NOMO-1 treated with DMSO at 0.1 percent for 48 hours (cell line): ENCODE measurements at regions not wholly inside any gene's neighbourhood (a gene's known extent, or its start where the extent isn't known, plus 50 kb on each side); places are given as distances from the start of the nearest gene placed in this dataset.
"Not testable (repeated sequence)": the region's sequence is repeated elsewhere in the genome, so short reads cannot be mapped to it uniquely, and the experiment has no call there.

Source experiments
- DNase-seq: peaks from one replicate; lab custom pipeline; 2025; ENCODE audit not compliant: unreplicated experiment; lab: John Stamatoyannopoulos, UW

DNA sequence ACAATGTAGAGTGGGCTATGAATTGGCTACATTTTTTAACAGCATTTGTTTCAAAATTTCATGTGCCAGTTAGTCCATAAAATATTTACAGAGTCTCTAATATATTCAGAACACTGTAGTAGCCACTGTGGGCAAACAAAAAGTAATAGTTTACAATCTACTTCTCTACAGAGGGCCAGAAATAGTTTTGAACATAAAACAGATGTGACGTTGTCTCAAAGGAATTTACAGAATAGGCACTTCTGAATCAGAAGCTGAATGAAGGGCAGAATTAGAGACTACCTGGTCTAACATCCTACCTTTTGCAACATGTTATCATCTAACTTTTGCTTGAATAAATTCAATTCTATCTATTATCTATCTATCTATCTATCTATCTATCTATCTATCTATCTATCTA, 811.9 kb upstream of the EPHA5 start:
- DNase-seq = no peak

DNA sequence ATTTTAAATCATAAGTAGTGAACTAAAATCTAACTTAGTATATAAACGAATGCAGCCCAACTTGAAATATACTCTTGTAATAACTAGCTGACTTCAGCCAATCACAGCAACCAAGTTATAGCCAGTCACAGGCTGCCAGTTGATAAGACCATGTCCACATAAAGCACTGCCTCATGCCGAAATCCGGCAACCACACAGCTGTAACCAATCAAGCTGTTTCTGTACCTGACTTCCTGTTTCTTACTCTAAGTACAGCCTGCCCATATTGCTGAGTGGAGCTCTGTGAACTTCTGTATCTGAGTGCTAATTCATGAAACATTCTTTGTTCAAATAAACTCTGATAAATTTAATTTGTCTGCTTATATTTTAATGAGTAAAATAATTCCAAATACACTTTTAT, 805.3 kb upstream of the EPHA5 start:
- peak; percentile 12 for DNase-seq

DNA sequence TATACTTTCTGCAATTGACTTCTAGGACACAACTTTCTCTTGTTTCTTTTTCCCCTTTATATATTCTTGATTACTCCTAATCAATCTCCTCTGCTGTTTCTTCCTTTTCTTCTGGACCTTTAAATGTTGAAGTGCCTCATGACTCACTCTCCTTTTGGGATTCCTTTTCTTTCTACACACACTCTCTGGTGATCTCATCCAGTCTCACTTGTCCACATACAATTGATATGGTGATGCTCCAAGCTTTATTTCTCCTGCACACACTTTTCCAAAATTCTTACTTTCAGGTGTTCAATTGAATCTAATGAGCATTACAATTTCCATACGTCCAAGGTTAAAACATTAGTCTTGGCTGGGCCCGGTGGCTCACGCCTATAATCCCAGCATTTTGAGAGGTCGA, 794.8 kb upstream of the EPHA5 start:
- no peak for DNase-seq

DNA sequence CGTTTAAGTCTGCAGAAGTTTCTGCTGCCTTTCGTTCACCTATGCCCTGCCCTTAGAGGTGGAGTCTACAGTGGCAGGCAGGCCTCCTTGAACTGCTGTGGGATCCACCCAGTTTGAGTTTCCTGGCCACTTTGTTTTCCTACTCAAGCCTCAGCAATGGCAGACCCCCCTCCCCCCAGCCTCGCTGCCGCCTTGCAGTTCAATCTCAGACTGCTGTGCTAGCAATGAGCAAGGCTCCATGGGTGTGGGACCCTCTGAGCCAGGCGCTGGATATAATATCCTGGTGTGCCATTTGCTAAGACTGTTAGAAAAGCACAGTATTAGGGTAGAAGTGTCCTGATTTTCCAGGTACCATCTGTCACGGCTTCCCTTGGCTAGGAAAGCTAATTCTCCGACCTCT, 792.6 kb upstream of the EPHA5 start:
- DNase-seq = not testable (repeated sequence)

DNA sequence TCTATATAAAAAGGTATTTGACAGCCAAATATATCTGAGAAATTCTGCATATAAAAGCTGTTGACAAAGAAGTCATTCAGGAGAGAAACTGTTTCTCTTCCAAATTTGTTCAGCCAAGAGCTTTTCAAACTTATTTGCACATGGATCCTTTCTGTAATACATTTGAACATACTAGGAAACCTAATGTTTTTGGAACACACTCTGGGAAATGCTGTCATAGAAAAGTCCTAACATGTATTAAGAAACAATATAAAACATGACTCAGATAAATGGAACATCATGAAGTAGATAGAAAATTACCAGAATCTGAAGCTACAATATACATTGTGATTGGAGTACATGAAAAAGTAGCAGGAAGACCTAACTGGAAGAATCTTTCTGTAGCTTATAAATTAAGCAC, 781.5 kb upstream of the EPHA5 start:
- no peak for DNase-seq

DNA sequence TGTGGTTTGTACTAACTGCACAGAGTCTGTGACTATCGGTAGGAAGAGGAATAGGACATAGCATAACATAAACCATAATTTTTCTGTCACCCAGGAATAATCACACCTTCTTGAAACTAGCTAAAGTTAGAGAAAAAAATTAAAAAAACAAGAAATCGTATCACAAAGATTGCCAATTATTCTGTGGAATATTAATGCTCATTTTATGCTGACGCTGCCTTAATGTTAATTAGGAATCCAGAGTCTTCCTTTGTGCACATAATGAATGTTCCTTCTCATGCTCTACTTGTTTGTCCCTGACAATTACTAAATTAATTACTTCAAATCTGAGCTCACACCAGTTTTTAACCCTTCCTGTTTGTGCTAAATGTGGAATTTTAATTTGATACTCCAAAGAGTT, 772.7 kb upstream of the EPHA5 start:
- DNase-seq = no peak

DNA sequence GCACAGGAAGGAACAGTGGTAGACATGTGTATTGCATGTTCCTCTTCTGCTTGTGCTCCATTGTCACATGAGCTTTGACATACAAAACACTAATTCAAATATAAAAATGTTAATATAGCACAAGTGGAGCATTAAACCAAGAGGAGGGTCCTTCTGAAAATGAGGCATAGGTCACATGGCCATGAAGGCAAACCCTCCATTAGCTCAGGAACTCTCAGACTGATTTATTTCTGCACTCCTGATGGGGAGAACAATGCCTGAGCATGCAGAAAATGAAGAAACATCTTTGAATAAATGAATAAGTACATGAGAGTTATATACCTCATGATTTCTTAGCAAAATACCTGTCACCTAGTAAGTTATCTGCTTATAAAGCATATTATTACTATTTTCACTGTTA, 769.2 kb upstream of the EPHA5 start:
- DNase-seq = no peak

DNA sequence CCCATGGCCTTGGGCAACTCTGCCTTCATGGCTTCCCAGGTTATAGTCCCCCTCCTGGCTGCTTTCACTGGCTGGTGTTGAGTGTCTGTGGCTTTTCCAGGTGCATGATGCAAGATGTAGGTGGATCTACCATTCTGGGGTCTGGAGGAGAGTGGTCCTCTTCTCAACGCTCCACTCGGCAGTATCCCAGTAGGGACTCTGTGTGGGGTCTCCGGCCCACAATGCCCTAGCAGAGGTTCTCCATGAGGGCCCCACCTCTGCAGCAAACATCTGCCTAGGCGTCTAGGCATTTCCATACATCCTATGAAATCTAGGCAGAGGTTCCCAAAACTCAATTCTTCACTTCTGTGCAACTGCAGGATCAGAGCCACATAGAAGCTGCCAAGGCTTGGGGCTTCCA, 763.4 kb upstream of the EPHA5 start:
- DNase-seq = no peak

DNA sequence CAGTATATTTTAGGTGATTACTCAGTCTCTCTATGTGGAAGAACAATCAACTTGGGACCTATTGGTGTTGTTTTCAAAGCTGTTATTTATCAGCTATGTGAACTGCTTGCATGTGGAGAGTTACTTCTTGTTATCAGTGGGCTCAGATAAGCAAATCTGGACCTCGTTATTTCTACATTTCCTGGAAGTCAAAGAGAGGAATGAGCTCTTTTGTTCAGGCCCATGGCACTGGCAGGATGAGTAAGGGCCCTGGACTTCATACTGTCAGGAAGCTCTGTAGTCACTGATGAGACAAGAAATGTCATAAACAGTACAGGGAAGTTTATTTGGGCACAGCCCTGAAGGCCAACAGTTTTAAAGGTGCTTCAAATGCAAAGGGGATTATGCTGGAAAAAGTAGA, 760.6 kb upstream of the EPHA5 start:
- DNase-seq = no peak

DNA sequence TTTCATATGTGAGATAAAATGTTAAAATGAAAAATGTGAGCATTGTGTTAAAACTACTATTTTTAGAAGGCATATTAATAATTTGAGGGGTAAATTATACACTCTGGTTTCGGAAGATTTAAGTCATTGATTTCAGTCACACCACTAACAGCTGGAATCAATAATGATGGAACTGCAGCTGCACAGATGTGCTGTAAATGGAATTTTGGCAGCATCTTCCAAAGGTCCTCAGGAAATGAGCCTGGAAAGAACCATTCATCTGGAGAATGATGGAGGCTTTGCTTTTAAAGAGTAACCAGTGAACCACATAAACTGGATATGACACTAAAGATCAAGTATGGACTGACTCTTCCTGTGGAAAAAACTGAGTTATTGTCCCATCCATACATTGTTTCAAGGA, 759.0 kb upstream of the EPHA5 start:
- DNase-seq = no peak

DNA sequence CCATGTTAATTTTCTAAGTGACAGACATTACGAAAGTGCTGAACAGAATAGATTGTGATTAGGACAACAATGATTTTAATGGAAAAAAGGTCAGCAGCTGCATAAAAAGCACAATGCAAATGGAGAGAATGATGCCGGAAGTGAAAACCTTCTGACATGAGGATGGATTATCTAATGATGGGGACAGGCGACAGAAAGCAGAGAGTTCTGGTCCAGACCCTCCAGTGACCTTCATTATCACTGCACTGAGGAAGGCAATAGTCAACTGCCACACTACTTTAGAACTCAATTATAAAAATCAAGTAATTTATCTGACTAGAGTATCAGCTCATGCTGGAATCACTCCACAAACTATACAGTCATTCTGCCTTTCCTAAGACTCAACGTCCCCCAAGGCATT, 746.1 kb upstream of the EPHA5 start:
- DNase-seq = no peak

DNA sequence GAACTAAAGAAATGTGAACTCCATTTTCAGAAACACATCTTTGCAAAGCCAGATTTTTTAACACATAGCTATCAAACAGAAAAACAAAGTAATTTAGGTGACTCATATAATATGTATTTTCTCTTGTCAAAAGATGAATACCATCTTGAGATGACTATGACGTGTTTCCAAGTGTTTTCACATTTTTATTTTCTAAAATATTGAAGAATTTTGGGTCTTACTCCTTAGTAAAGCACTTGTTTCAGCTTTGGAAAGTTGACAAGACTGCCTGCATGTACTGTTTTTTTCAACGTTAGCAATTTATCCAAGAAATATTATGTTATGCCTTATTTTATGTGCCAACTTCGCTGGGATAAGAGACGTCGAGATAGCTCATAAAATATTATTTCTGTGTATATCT, 733.9 kb upstream of the EPHA5 start:
- DNase-seq = no peak

DNA sequence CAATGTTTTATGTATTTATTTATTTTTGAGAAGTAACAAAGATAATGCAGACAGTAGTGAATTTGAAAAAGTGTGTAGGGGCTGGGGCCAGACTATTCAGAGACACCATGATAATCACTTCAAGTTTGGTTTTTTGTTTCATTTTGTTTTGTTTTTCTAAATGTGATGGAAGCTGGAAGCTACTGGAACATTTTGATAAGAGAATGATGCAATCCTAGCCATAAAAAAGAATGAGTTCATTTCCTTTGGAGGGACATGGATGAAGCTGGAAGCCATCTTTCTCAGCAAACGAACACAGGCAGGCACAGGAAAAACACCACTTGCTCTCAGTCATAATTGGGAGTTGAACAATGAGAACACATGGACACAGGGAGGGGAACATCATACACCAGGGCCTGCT, 706.6 kb upstream of the EPHA5 start:
- no peak for DNase-seq

DNA sequence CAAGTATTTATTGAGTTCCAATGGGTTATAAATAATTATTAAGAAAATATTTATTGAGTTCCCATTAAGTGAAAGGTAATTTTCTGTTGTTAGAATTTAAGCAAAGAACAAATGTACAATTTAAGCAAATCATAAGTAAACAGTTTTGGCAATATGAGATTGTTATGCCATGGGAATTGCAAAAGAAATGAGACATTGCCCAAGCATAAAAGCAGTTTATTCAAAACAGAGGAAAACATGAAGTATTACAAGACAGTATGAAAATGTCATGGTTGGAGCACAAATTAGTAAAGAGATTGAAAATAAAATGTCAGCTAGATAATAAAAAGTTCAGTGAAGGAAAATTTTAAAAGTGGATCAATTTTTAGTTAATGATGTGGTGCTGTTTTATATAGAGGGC, 706.1 kb upstream of the EPHA5 start:
- no peak for DNase-seq

DNA sequence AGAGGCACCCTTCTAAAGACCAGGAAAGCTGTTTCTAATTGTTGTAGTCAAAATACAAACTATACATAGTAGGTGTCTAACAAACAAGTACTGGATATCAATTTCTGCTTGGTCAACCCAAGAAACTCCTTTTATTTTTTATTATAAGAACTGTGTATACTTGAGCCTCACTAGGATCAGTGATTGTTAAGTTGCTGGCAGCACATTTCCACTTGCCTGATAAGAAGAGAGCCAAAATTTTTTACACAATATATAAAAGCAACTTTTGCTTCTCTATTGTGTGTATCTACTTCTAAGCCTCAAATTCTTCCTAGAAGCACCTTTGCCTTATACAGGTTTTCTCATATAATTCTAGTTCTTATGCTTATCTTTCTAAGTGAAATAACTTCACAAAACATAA, 703.0 kb upstream of the EPHA5 start:
- DNase-seq = no peak

DNA sequence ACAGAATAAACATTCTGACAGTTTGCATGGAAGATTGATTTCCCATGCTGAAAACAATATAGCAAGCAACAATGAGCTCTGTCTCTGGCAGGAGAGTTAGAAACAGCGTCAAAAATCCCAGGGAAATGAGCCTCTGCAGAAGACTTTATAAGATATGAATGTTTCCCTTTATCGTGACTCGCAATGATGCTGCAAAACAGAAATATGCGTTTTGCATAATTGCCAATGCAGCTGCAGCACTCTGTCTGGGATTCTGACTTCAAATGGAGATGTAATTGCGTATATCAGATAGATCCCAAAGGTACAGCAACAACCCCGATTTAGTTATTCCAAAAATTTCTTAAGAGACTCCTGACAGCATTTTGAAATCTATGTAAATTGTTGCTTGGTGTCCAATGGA, 702.4 kb upstream of the EPHA5 start:
- no peak for DNase-seq

DNA sequence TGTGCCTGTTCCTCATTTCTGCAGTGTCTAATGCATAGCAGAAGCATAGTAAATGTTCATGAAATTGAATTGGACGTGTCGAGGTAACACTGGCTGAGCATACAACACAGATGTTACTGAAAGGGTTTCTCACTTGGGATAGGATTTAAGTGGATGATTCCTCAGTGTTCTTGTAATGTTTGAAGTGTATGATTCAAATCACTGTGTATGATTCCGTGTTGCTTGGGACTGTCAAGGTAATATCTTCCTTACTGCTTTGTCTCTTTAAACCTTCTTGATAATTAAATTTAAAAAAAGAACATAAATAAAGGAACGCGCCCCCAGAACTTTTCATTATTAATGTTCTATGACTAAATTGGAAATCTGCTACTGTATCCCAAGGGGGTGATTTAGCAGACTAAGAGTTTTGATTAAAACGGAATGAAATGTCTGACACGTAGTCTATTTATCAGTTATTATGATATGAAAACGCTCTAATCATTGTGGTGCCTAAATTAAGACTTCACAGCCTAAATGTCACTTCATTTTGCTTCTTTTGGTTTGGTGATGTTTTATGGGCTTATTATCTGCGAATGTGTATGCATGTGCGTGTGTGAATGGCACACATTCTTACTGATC, 696.9 kb upstream of the EPHA5 start:
- no peak for DNase-seq

DNA sequence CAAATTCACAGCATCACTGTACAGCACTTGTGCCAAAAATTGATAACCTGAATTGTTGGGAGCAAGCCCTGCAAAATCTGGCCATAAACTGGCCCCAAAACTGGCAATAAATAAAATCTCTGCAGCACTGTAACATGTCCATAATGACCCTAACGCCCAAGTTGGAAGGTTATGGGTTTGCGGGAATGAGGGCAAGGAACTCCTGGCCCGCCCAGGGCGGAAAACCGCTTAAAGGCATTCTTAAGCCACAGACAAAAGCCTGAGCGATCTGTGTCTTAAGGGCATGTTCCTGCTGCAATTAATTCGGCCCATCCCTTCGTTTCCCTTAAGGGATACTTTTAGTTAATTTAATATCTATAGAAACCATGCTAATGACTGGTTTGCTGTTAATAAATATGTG, 690.1 kb upstream of the EPHA5 start:
- not testable (repeated sequence) for DNase-seq

DNA sequence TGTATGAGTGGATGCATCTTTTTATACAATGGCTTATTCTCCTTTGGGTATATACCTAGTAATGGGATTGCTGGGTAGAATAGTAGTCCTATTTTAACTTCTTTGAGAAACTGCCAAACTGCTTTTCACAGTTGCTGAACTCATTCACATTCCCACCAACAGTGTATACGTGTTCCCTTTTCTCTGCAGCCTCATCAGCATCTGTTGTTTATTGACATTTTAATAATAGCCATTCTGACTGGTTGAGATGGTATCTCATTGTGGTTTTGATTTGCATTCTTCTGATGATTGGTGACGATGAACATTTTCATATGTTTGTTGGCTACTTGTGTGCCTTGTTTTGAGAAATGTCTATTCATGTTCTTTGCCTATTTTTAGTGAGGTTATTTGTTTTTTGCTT, 687.0 kb upstream of the EPHA5 start:
- DNase-seq = no peak

DNA sequence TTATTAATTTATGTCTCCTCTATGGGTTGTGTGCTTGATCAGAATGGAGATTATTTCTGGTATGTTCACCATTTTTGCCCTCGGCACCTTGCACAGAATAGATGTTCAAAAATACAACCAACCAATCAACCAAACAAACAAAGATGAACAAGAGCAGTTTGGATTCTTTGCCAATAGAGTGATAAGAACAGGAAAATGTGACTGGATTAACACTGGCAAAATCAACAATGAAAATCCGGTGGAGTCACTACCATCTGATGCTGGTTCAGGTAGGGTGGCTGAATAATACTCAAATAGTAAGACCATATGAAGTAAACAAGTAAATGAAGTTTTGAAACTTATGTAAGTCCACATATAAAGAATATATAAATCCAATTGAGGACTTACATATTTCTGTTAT, 685.0 kb upstream of the EPHA5 start:
- no peak for DNase-seq

DNA sequence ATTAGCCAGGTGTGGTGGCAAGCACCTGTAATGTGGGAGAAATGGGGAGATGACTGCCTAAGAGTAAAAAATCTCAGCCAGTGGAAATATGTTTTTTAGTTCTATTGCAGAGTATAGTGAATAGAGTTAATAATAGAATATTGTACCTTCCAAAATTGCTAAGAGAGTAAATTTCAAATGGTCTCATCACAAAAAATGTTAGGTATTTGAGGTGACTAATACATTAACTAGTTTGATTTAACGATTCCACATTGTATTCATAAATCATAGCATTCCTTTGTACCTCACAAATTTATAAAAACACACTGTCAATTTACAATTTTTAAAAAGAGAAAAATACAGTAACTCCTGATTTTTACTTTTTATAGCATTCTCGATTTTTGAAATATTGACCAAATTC, 681.5 kb upstream of the EPHA5 start:
- no peak for DNase-seq

DNA sequence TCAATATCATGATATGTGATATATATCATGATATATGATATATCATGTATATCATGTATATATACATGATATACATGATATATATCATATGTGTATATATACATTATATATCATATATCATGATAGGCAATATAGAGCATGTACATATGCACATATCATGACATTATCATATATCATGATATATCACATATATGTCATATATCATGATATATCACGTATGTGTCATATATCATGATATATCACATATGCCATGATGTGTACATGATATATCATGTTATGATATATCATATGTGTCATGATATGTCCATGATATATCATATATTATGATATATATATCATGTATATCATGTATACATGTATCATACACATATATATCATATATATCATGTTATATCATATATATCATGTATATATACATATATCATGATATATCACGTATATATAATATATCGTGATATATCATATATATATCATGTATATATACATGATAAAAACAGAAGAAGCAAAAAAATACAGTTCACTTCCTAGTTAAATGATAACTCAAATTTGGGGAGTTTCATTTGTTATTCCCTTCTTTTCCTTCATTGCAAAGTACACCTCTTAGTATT, 670.1 kb upstream of the EPHA5 start:
- no peak for DNase-seq

DNA sequence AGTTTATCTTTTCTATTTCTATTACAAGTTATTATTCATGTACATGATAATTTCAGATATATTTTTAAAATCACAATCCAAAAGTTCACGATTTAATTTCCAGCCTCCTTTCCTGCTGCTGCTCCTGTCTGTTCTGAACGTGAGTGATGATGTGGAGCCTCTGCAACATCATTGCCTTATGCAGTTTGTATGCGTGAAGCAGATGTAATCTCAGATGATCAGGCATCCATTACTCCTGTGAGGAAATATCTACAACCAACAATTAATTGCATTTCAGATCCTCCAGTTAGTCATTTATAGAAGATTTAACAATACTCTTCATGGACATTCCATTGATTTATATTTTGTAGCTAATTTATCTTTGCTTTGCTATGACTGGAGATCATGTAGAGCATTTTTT, 668.7 kb upstream of the EPHA5 start:
- no peak for DNase-seq
